Activated B cell treated with CpG ODN at 0.5 μM for 24 hours (primary cell): ENCODE measurements at regions not wholly inside any gene's neighbourhood (a gene's known extent, or its start where the extent isn't known, plus 50 kb on each side); places are given as distances from the start of the nearest gene placed in this dataset.

Experiments used
- ATAC-seq: fragments of 200-7000 bp; cut with Tn5 transposase; one replicate; pipeline ENCODE4 v1.10.0; 2021; ENCODE audit warnings: low read depth, mild to moderate bottlenecking, moderate library complexity
- CTCF ChIA-PET: fragments of 350-600 bp; sonication (Branson Sonifier 250); formaldehyde crosslinking; loops from one replicate; lab custom pipeline; 2021; ENCODE audit warnings: antibody characterized with exemption; lab: Charles Lee
- POLR2A ChIA-PET: fragments of 350-600 bp; sonication (Branson Sonifier 250); formaldehyde crosslinking; loops from one replicate; lab custom pipeline; 2021; ENCODE audit warnings: antibody characterized with exemption; lab: Charles Lee
- DNase-seq: peaks from one replicate; pipeline ENCODE4 v3.0.0; 2022
- H3K27ac Mint-ChIP-seq: one replicate; pipeline ENCODE4 v1.8.0; 2020; ENCODE audit warnings: mixed read lengths
- H3K27me3 Mint-ChIP-seq: one replicate; pipeline ENCODE4 v1.8.0; 2021; ENCODE audit warnings: mixed read lengths
- H3K36me3 Mint-ChIP-seq: one replicate; pipeline ENCODE4 v1.8.0; 2021; ENCODE audit warnings: low read depth, mixed read lengths
- H3K4me1 Mint-ChIP-seq: one replicate; pipeline ENCODE4 v1.8.0; 2021; ENCODE audit warnings: mixed read lengths
- H3K4me3 Mint-ChIP-seq: one replicate; pipeline ENCODE4 v1.8.0; 2020; ENCODE audit warnings: mild to moderate bottlenecking, mixed read lengths
- H3K9me3 Mint-ChIP-seq: one replicate; pipeline ENCODE4 v1.8.0; 2020; ENCODE audit warnings: mixed read lengths
- intact Hi-C: fragments of 100-400 bp; cut with micrococcal nuclease; formaldehyde crosslinking; loops from one replicate; pipeline ENCODE4 v1.15.1; 2024
- TF ChIP-seq, protein P1 (sequence below): fragments of 200-600 bp; IDR thresholded peaks from one replicate; pipeline ENCODE4 v1.8.0; 2022; ENCODE audit warnings: antibody characterized with exemption, mild to moderate bottlenecking

DNA sequence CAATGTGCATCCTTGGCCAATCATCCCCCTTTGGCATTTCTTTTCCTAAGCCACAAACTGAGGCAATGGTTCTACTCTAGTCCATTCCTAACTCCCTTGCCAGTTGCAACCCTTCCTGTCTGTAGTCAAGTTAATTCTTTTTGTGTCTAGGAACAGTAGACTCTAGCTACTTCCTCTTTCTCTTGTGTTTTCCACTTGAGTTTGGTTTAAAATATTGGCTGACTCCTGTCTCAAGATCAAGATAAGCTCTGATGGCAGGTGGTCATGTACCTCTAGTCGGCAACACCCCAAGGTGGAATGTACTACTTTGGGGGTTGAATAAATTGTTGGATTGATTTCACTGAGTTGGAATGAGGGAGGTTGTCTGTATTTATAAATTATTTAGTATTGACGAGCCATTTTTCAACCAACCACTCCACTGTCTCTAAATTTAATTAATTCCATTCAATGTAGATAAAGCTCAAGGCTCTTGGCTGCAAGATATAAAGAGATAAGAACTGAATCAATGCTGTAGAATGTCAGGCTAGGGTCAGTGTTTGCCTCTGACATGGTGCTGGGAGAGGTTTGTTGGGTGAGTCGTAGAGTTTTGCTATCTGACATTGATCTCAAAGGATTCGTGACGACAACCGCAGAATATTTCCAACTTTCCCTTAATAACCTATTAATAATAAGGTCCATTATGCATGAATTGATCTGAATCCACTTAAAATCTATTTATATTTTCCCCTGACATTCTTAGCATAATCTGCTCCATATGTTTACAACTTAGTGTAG, 188.7 kb upstream of the APCDD1 start:
- Mint-ChIP-seq H3K4me1 (peaks cover 61% of the 10 kb centered on the region), H3K27me3 (no peaks in the 10 kb centered on the region), H3K27ac (no peak overlapping the region), H3K9me3 (no peaks in the 10 kb centered on the region), H3K36me3 (no peaks in the 10 kb centered on the region), H3K4me3 (peak overlapping the region; percentile 17)
- TF ChIP-seq, protein P1, sequence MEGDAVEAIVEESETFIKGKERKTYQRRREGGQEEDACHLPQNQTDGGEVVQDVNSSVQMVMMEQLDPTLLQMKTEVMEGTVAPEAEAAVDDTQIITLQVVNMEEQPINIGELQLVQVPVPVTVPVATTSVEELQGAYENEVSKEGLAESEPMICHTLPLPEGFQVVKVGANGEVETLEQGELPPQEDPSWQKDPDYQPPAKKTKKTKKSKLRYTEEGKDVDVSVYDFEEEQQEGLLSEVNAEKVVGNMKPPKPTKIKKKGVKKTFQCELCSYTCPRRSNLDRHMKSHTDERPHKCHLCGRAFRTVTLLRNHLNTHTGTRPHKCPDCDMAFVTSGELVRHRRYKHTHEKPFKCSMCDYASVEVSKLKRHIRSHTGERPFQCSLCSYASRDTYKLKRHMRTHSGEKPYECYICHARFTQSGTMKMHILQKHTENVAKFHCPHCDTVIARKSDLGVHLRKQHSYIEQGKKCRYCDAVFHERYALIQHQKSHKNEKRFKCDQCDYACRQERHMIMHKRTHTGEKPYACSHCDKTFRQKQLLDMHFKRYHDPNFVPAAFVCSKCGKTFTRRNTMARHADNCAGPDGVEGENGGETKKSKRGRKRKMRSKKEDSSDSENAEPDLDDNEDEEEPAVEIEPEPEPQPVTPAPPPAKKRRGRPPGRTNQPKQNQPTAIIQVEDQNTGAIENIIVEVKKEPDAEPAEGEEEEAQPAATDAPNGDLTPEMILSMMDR = no peak
- intact Hi-C loops = no loop called here
- DNase-seq (no peak), ATAC-seq (no peak)
- POLR2A ChIA-PET = no interaction called here
- CTCF ChIA-PET = no interaction called here

DNA sequence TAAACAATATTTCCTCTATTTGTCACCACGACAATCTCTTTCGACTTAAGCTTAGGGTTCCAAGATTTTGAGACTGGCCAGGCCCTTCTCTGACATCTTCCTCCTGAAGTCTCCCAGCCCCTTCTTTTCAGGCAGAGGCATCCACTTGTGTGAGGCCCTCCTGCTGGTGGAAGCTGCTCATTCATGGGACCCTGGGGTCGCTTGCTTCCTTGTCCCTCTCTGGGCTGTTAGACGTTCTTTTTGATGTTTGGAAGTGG, 188.2 kb upstream of the APCDD1 start:
- no peak overlapping the region for H3K27ac Mint-ChIP-seq
- ChIA-PET CTCF (no interaction called here), POLR2A (no interaction called here)
- no peaks in the 10 kb centered on the region for H3K36me3 Mint-ChIP-seq
- H3K9me3 Mint-ChIP-seq = no peaks in the 10 kb centered on the region
- no peak overlapping the region for H3K4me3 Mint-ChIP-seq
- H3K4me1 Mint-ChIP-seq = peaks cover 56% of the 10 kb centered on the region
- TF ChIP-seq, protein P1 = no peak
- intact Hi-C loops = no loop called here
- no peaks in the 10 kb centered on the region for H3K27me3 Mint-ChIP-seq
- no peak for ATAC-seq
- DNase-seq = no peak

DNA sequence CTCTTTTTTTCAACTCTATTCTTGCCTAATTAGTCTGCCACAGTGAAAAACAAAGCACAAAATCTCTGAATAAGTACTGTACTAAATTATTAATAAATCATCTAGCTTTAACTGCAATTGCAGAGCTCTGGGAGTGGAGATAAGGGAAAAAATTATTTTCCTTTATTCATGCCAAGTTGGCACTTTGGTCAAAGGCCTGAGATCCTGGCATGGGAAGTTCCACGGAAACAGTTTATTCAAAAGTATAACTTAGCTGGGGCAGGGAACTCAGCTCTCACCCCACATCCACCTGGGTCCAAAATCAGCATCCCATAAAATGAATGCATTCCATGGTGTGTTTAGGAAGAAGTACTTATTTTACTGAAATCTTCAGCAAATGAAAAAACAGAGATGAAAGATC, 185.2 kb upstream of the APCDD1 start:
- ChIA-PET POLR2A (no interaction called here), CTCF (no interaction called here)
- H3K4me1 Mint-ChIP-seq = peaks cover 29% of the 10 kb centered on the region
- DNase-seq = no peak
- no peaks in the 10 kb centered on the region for H3K9me3 Mint-ChIP-seq
- ATAC-seq = no peak
- H3K27me3 Mint-ChIP-seq = no peaks in the 10 kb centered on the region
- H3K27ac Mint-ChIP-seq = no peak overlapping the region
- TF ChIP-seq, protein P1 = no peak
- no peaks in the 10 kb centered on the region for H3K36me3 Mint-ChIP-seq
- intact Hi-C loops = no loop called here
- H3K4me3 Mint-ChIP-seq = no peak overlapping the region

DNA sequence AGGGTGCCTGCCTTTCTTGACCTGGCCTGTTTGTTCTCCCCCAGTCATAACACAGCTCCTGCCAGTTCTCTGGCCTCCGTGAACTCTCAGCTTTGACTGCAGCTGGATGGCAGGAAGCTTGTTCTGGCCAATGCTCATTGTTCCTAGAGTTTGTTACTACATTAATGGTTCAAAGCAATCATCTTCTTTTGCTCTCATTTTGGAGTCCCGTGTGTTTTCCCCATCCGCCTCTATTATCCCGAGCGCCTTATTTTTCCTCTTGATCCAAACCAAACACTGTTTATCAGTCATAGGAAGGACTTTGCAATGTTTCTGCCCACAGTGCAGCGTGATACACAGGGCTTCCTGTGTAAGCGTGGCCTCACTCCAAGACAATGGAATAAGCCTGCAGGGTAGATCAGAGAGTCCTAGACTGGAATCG, 184.3 kb upstream of the APCDD1 start:
- ChIA-PET POLR2A (no interaction called here), CTCF (no interaction called here)
- TF ChIP-seq, protein P1 = no peak
- no peak for ATAC-seq
- Mint-ChIP-seq H3K27ac (no peak overlapping the region), H3K36me3 (no peaks in the 10 kb centered on the region), H3K9me3 (no peaks in the 10 kb centered on the region), H3K27me3 (no peaks in the 10 kb centered on the region), H3K4me3 (no peak overlapping the region), H3K4me1 (peaks cover 22% of the 10 kb centered on the region)
- intact Hi-C loops = no loop called here
- DNase-seq = no peak

DNA sequence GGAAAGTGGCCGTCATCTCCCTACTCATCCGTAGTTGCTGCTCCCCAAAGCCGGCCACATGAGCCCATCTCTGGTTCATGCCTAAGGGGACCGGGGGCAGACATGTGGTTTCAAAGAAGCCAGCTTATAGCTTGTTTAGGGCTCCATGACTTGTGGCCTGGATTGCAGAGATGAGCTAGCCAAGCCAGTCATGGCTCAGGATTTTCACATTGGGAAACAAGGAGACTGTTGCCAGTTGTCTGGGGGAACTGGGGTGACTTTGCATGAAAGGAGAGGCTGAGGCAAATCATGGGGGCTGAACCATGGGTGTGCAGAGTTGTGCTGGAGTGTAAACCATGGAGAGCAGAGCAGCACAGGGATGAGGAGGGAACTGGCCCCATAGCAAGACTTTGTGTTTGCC, 183.0 kb upstream of the APCDD1 start:
- Mint-ChIP-seq H3K36me3 (no peaks in the 10 kb centered on the region), H3K9me3 (no peaks in the 10 kb centered on the region), H3K4me1 (peaks cover 9% of the 10 kb centered on the region), H3K27me3 (no peaks in the 10 kb centered on the region), H3K4me3 (no peak overlapping the region), H3K27ac (no peak overlapping the region)
- ChIA-PET CTCF (no interaction called here), POLR2A (no interaction called here)
- intact Hi-C loops = no loop called here
- DNase-seq = no peak
- ATAC-seq = no peak
- TF ChIP-seq, protein P1 = no peak
